ENCODE measurements at regions not wholly inside any gene's neighbourhood (a gene's known extent, or its start where the extent isn't known, plus 50 kb on each side); places are given as distances from the start of the nearest gene placed in this dataset.

DNA sequence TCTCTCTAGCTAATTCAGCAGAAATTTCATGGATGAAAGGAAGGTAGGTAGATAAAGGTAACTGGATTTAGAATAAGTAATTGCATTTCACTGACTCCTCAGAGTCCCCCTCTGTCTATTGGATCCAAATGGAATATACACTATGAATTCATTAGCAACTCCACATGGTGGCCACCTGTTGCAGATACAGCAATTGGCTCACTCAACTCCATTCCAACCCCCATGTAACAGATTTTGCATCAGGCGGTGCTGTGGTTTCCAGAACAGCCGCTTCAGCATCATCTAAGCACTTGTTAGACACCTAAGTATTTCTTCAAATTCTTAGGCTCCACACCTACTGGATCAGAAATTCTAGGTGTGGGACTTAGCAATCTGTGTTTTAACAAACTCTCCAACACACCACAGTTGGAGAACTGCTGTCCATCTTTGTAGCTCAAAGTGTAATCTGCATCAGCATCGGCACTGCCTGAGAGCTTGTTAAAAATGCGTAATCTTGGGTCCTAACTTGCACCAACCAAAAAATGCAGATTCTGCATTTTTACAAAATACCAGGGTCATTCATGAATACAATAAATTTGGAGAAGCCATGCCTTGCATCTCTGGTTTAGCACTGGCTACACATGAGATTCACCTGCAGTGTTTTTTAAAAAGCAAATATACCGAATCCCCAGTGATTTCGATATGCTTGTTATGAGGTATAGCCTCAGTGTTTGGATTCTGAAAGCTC, 413.8 kb upstream of the CD180 start:
- H3K4me1 ChIP-seq (ENCODE audit: control insufficient read depth in 2 of 3, insufficient read depth in 2 of 3, low read depth in 1 of 3, low read length in 3 of 3), result no peaks in the 10 kb centered on the region
- DNase-seq (no peak), FAIRE-seq (no peak)
- H3K9ac ChIP-seq (ENCODE audit: low read length in 3 of 3), result no peak overlapping the region
- no peak overlapping the region for H3K27ac ChIP-seq (ENCODE audit: low read depth in 2 of 2, low read length in 2 of 2)
- no peak overlapping the region for H3K4me3 ChIP-seq (ENCODE audit: low read length in 3 of 3)
- no peaks in the 10 kb centered on the region for H3K27me3 ChIP-seq (ENCODE audit: control insufficient read depth, insufficient read depth, low read length)
- intact Hi-C loops (cut with DNase I), result no loop called here
- no peaks in the 10 kb centered on the region for H3K9me3 ChIP-seq (ENCODE audit: control insufficient read depth in 2 of 3, insufficient read depth in 1 of 3, low read length in 3 of 3)
- TF ChIP-seq, protein P1, sequence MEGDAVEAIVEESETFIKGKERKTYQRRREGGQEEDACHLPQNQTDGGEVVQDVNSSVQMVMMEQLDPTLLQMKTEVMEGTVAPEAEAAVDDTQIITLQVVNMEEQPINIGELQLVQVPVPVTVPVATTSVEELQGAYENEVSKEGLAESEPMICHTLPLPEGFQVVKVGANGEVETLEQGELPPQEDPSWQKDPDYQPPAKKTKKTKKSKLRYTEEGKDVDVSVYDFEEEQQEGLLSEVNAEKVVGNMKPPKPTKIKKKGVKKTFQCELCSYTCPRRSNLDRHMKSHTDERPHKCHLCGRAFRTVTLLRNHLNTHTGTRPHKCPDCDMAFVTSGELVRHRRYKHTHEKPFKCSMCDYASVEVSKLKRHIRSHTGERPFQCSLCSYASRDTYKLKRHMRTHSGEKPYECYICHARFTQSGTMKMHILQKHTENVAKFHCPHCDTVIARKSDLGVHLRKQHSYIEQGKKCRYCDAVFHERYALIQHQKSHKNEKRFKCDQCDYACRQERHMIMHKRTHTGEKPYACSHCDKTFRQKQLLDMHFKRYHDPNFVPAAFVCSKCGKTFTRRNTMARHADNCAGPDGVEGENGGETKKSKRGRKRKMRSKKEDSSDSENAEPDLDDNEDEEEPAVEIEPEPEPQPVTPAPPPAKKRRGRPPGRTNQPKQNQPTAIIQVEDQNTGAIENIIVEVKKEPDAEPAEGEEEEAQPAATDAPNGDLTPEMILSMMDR (IDR thresholded peaks at IDR 0.05; ENCODE audit: borderline replicate concordance, extremely low read depth, insufficient read depth), result no peak
- H3K36me3 ChIP-seq (ENCODE audit: control insufficient read depth in 2 of 3, insufficient read depth in 3 of 3, low read length in 3 of 3), result no peaks in the 10 kb centered on the region

- H3K27me3 ChIP-seq (ENCODE audit: control insufficient read depth, insufficient read depth, low read length), result no peaks in the 10 kb centered on the region
- DNase-seq (no peak), FAIRE-seq (no peak)
- TF ChIP-seq, protein P1 (IDR thresholded peaks at IDR 0.05; ENCODE audit: borderline replicate concordance, extremely low read depth, insufficient read depth), result no peak
- H3K36me3 ChIP-seq (ENCODE audit: control insufficient read depth in 2 of 3, insufficient read depth in 3 of 3, low read length in 3 of 3), result no peaks in the 10 kb centered on the region
- H3K9ac ChIP-seq (ENCODE audit: low read length in 3 of 3), result no peak overlapping the region
- no peaks in the 10 kb centered on the region for H3K9me3 ChIP-seq (ENCODE audit: control insufficient read depth in 2 of 3, insufficient read depth in 1 of 3, low read length in 3 of 3)
- H3K4me1 ChIP-seq (ENCODE audit: control insufficient read depth in 2 of 3, insufficient read depth in 2 of 3, low read depth in 1 of 3, low read length in 3 of 3), result no peaks in the 10 kb centered on the region
- H3K27ac ChIP-seq (ENCODE audit: low read depth in 2 of 2, low read length in 2 of 2), result no peak overlapping the region
- intact Hi-C loops (cut with DNase I), result no loop called here
- no peak overlapping the region for H3K4me3 ChIP-seq (ENCODE audit: low read length in 3 of 3)
These were observed 411.4 kb upstream of the CD180 start for GRCh38 chr5:67607958-67608357.

- intact Hi-C loops (cut with DNase I), result no loop called here
- DNase-seq (no peak), FAIRE-seq (no peak)
- H3K4me3 ChIP-seq (ENCODE audit: low read length in 3 of 3), result no peak overlapping the region
- no peaks in the 10 kb centered on the region for H3K9me3 ChIP-seq (ENCODE audit: control insufficient read depth in 2 of 3, insufficient read depth in 1 of 3, low read length in 3 of 3)
- H3K27ac ChIP-seq (ENCODE audit: low read depth in 2 of 2, low read length in 2 of 2), result no peak overlapping the region
- H3K9ac ChIP-seq (ENCODE audit: low read length in 3 of 3), result no peak overlapping the region
- H3K36me3 ChIP-seq (ENCODE audit: control insufficient read depth in 2 of 3, insufficient read depth in 3 of 3, low read length in 3 of 3), result no peaks in the 10 kb centered on the region
- H3K4me1 ChIP-seq (ENCODE audit: control insufficient read depth in 2 of 3, insufficient read depth in 2 of 3, low read depth in 1 of 3, low read length in 3 of 3), result no peaks in the 10 kb centered on the region
- no peaks in the 10 kb centered on the region for H3K27me3 ChIP-seq (ENCODE audit: control insufficient read depth, insufficient read depth, low read length)
- TF ChIP-seq, protein P1 (IDR thresholded peaks at IDR 0.05; ENCODE audit: borderline replicate concordance, extremely low read depth, insufficient read depth), result no peak
These were observed 410.0 kb upstream of the CD180 start for GRCh38 chr5:67606586-67606947.

All from kidney (tissue), 13 donors.